ENCODE measurements at regions not wholly inside any gene's neighbourhood (a gene's known extent, or its start where the extent isn't known, plus 50 kb on each side); places are given as distances from the start of the nearest gene placed in this dataset.

- TF ChIP-seq CTCF (IDR thresholded peaks at IDR 0.05), result no peak
- no peak for TF ChIP-seq POLR2A (IDR thresholded peaks at IDR 0.05)
Observed at GRCh38 chr17:33639103-33639880, 346.2 kb upstream of the ASIC2 start.

All from esophagus squamous epithelium (tissue), 4 donors.